Islet of Langerhans (tissue), 1 donor: ENCODE measurements at regions not wholly inside any gene's neighbourhood (a gene's known extent, or its start where the extent isn't known, plus 50 kb on each side); places are given as distances from the start of the nearest gene placed in this dataset.
"Not testable (repeated sequence)": the region's sequence is repeated elsewhere in the genome, so short reads cannot be mapped to it uniquely, and the experiment has no call there.

Source experiments
- FAIRE-seq: peaks from one replicate; lab custom pipeline; 2011; peaks lifted over from hg19 to GRCh38; lab: Jason Lieb, UNC

GRCh38 chr7:79952399-79952798, 182.2 kb upstream of the GNAI1 start:
- FAIRE-seq: no peak

- no peak for FAIRE-seq
Measured at GRCh38 chr7:79951415-79951814, 183.2 kb upstream of the GNAI1 start.

- no peak for FAIRE-seq
Measured at GRCh38 chr7:79949778-79950177, 184.9 kb upstream of the GNAI1 start.

GRCh38 chr7:79936281-79936983, 198.2 kb upstream of the GNAI1 start:
- FAIRE-seq: no peak

GRCh38 chr7:79934727-79935126, 199.9 kb upstream of the GNAI1 start:
- no peak for FAIRE-seq

GRCh38 chr7:79933144-79933543, 201.5 kb upstream of the GNAI1 start:
- FAIRE-seq: no peak

- FAIRE-seq: no peak
Measured at GRCh38 chr7:79930604-79931003, 204.0 kb upstream of the GNAI1 start.

- no peak for FAIRE-seq
Measured at GRCh38 chr7:79927116-79927515, 207.5 kb upstream of the GNAI1 start.

- FAIRE-seq: no peak
Measured at GRCh38 chr7:79923953-79924352, 210.7 kb upstream of the GNAI1 start.

- no peak for FAIRE-seq
Measured at GRCh38 chr7:79922894-79923293, 211.7 kb upstream of the GNAI1 start.

GRCh38 chr7:79921976-79922375, 212.7 kb upstream of the GNAI1 start:
- FAIRE-seq: no peak

- not testable (repeated sequence) for FAIRE-seq
Measured at GRCh38 chr7:79918632-79919031, 216.0 kb upstream of the GNAI1 start.

GRCh38 chr7:79915346-79915745, 219.3 kb upstream of the GNAI1 start:
- not testable (repeated sequence) for FAIRE-seq

GRCh38 chr7:79912213-79912633, 222.4 kb upstream of the GNAI1 start:
- FAIRE-seq: no peak

GRCh38 chr7:79911420-79911819, 223.2 kb upstream of the GNAI1 start:
- FAIRE-seq: no peak

- no peak for FAIRE-seq
Measured at GRCh38 chr7:79909176-79909575, 225.5 kb upstream of the GNAI1 start.

- no peak for FAIRE-seq
Measured at GRCh38 chr7:79897166-79897565, 237.5 kb upstream of the GNAI1 start.

GRCh38 chr7:79893991-79894390, 240.6 kb upstream of the GNAI1 start:
- no peak for FAIRE-seq

- FAIRE-seq: peak; percentile 38
Measured at GRCh38 chr7:79882922-79883321, 251.7 kb upstream of the GNAI1 start.

GRCh38 chr7:79880312-79880711, 254.3 kb upstream of the GNAI1 start:
- no peak for FAIRE-seq

GRCh38 chr7:79877874-79878465, 256.7 kb upstream of the GNAI1 start:
- FAIRE-seq: no peak

GRCh38 chr7:79876848-79877252, 257.8 kb upstream of the GNAI1 start:
- FAIRE-seq: no peak

GRCh38 chr7:79874797-79875196, 259.8 kb upstream of the GNAI1 start:
- FAIRE-seq: no peak

- peak; percentile 51 for FAIRE-seq
Measured at GRCh38 chr7:79872176-79872575, 262.5 kb upstream of the GNAI1 start.
